NCI-H2171 treated with DMSO at 0.1 percent for 48 hours (cell line): ENCODE measurements at regions not wholly inside any gene's neighbourhood (a gene's known extent, or its start where the extent isn't known, plus 50 kb on each side); places are given as distances from the start of the nearest gene placed in this dataset.

Source experiments
- DNase-seq: peaks from one replicate; lab custom pipeline; 2025; lab: John Stamatoyannopoulos, UW

DNA sequence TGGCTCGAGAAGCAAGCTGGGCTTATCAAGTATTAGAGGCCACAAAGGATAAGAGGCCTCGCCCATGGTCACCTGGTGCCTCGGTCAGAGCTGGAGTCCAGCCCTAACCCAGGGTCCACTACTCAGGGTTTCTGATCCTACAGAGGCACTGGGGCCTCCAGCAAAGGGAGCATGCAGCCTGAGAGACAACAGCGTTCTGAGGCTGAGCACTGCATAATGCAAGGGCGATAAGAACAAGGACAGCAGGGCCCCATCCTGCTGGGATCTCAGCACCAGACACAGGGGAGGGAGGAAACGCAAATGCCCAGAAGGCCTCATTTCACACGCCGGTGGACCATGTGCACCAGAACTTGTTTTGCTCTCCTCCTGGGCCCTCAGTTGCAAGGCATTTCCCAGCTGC is 63.0 kb downstream of the C5orf15 start:
- no peak for DNase-seq

DNA sequence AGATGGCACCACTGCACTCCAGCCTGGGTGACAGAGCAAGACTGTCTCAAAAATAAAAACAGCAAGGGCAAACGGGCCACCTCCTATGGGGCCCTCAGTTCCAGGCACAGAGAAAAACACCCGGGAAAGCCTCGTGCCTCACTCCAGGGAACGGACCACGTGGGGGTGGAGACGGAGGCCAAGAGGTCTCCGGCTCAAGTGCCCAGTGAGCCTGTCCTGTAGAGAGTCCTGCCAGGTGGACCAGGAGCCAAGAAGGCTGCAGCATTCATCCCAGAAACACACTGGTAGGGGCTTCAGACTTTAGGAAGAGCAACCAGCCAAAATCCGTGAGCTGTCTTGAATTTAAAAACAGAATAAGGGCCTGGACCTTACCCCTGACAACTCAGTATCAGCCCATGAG is 63.8 kb downstream of the C5orf15 start:
- no peak for DNase-seq

GRCh38 chr5:133902511-133903118 is 65.8 kb downstream of the C5orf15 start:
- DNase-seq = peak; percentile 51

- DNase-seq = no peak
Observed at GRCh38 chr5:133900534-133901270, 67.7 kb downstream of the C5orf15 start.

DNA sequence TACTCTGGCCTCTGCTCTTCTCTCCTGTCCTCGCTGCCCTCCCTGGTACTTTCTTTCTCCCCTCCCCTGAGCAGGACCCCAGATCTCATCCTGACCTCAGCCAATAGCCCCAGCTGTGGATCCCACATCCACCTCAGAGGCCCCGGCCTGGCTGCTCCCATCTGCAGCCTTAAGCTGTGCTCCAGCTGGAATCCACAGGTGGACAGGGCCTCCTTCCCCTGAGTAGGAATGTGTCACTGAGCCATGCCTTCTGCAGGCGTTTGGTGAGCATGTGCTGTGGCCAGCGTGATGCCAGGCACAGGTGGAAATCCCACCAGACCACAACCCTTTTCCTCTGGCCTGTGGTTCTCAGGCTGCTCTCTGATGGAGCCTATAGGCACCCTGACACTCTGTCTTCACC is 68.9 kb downstream of the C5orf15 start:
- DNase-seq = no peak

GRCh38 chr5:133898440-133898839 is 70.0 kb downstream of the C5orf15 start:
- DNase-seq = no peak

DNA sequence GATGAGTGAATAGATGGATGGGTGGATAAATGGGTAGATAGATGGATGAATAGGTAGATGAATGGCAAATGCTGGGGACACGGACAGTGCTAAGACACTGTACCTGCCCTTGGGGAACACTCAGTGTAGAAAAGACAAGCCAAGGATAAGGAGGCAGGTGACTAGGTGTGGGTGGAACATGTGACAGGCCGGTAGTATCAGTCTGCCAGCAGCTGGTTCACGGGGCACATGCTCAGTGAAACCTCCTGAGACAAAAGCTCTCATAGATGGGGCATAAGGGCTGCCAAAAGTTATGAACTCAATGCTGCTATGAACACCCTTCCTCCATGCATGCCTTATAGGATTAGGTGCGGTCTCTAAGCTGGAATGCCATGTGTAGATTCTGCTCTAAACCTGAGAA is 71.0 kb downstream of the C5orf15 start:
- DNase-seq = peak; percentile 4

GRCh38 chr5:133896873-133897272 is 71.6 kb downstream of the C5orf15 start:
- no peak for DNase-seq

GRCh38 chr5:133895979-133896845 is 72.2 kb downstream of the C5orf15 start:
- no peak for DNase-seq

GRCh38 chr5:133894143-133894542 is 74.3 kb downstream of the C5orf15 start:
- DNase-seq = no peak

DNA sequence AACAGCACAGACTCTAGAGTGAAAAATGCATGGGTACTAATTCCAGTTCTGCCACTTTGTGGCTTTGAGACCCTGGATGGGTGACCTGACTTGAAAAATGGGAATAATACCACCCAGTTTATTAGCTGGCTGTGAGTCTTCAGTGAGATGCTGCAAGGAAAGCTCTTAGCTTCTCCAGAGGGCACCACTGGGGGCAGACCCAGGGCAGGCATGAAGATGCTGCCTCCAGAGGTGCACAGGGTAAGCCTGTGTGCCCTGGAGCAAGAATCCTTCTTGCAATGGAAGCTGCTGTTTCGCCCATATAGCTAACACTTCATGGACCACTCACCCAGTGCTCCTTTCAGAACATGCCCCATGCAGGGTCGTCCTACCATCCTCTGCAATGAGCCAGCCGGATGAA is 75.7 kb downstream of the C5orf15 start:
- no peak for DNase-seq

DNA sequence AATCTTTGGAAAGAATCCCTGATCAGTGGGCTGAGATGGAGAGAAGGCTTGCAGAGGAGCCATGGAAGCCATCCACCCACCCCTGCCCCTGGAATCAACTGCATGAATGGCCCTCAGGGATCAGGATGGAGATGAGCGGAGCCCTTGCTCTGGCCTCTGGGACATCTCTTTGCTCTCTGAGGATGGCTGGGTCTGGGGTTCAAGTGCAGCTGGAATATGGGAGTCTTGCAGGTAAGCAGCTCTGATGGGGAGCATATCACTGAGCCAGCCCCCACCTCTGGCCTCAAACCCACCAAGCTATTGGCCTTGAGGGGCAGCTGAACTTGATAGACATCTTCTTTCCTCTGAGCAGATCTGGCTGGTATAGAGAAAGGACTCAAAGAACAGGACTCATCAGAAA is 76.1 kb downstream of the C5orf15 start:
- no peak for DNase-seq

GRCh38 chr5:133891390-133891789 is 77.0 kb downstream of the C5orf15 start:
- no peak for DNase-seq

DNA sequence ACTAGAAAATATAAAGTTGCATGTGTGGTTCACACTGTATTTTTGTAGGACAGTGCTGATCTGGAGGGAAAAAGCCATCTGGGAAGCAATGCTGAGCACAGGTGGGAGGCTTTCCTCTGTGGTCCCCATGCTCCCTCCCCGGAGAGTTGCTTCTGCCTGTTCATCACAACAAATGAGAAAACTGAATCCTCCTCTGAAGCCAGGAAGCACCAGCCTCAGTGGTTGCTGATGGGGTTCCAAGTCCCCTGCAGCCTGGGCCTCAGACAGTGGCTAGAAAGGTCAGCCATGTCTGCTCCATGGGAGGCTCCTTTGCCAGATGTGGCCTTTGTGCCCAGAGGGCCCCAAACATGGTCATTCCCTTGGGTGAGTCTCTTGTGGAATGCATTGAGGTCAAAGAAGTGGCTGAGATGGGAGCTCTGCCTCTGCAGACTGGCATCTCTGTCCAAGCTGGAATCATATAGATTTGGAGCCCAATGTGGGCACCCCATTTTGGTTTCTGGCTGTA is 77.6 kb downstream of the C5orf15 start:
- peak; percentile 33 for DNase-seq

DNA sequence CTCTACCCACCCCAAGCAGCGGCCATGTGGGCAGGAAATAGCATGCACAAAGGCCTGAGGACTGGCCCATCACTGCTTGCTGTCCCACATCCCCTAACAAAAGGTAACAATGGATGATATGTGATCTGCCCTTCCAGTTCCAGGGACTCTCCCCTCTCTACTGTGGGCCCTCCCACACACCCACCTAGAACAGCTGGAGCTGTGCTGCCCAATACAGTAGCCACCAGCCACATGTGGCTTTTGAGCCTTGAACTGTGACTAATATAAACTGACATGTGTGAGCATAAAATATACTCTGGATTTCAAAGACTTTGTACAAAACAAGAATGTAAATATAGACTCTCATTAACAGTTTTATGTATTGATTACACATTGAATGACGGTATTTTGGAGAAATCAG is 78.1 kb downstream of the C5orf15 start:
- DNase-seq = no peak

DNA sequence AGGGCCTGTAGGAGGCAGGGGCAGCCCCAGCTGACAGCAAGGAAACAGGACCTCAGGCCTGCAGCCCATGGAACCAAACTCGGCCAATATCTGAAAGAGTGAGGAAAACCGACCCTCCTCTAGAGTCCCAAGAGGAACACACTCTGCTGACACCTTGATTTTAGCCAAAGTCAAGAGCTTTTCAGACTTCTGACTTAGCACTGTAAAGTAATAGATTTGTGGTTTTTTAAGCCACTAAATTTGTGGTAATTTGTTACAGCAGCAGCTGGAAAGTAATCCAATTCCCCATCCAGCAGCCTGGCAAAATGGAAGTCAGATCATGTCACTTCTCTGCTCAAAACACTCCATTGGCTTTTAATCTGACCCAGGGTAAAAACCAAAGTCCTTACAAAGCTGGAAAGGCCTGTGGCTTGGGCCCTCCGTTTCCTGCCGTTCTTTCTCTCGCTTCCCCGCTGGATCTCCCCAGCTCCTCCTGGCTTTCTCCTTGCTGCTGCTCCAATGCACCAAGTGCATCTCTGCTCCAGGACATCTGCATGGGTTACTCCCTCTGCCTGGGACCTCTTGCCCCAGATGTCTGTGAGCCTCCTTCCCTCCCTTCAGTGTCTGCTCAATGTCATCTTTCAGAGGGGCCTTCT is 79.0 kb downstream of the C5orf15 start:
- no peak for DNase-seq

DNA sequence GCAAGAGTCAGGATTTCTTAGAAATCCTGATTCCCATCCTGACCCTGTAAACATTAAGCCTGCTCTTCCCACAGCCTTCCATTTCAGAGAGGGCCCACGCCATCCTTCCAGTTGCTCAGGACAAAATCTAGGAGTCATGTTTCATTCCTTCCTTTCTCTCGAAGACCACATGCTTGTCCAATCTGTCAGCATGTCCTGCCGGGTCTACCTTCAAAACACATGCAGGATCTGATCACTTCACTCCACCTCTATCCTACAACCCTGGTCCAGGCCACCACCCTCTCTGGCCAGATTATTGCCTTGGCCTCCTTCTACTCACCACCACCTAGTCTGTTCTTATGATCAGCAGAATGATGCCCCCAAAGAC is 79.8 kb downstream of the C5orf15 start:
- DNase-seq = peak; percentile 48

DNA sequence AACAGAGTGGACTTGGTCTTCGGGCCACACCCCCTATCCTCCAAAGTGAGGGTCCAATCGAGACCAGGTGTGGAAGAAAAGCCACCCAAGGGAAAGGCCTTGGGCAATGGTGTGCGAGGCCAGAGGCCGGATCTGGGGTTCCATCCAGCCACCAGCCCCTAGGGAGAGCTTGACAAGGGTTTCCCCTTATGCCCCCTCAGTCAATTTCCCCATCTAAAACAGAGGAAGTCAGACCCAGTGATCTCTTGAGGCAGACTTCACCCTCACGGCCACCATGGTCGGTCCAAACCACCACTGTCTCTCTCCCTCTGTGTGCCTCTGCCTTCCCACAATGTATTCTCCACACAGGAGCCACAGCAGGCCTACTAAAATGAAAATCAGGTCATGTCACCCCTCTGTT is 82.9 kb downstream of the C5orf15 start:
- DNase-seq = no peak

- peak; percentile 36 for DNase-seq
Observed at GRCh38 chr5:133884569-133885311, 83.7 kb downstream of the C5orf15 start.

- DNase-seq = no peak
Observed at GRCh38 chr5:133883916-133884315, 84.5 kb downstream of the C5orf15 start.

- DNase-seq = no peak
Observed at GRCh38 chr5:133882846-133883245, 85.6 kb downstream of the C5orf15 start.

DNA sequence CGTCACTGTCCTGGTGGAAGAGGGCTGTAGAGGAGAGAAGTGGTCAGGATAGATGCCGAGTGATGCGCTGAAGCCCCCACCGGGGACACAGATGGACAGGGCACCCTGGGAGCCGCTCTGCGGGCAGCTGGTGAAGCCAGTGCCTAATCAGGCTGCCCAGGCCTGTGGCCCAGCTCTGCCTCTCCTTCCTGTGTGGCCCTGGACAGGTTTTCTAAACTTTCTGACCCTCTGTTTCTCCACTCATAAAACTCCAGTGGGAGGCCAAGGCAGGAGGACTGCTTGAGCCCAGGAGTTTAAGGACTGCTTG is 86.1 kb downstream of the C5orf15 start:
- DNase-seq = no peak
